HG02981 (cell line): ENCODE measurements at regions not wholly inside any gene's neighbourhood (a gene's known extent, or its start where the extent isn't known, plus 50 kb on each side); places are given as distances from the start of the nearest gene placed in this dataset.
"Not testable (repeated sequence)": the region's sequence is repeated elsewhere in the genome, so short reads cannot be mapped to it uniquely, and the experiment has no call there.

Source experiments
- ATAC-seq: cut with Tn5 transposase; IDR thresholded peaks from one replicate; pipeline ENCODE4 v1.9.1; 2021; ENCODE audit warnings: mild to moderate bottlenecking, moderate library complexity; ENCODE audit not compliant: unreplicated experiment

GRCh38 chr11:122604621-122605020 is 50.9 kb upstream of the UBASH3B start:
- ATAC-seq: no peak

- no peak for ATAC-seq
These were observed 54.1 kb upstream of the UBASH3B start for GRCh38 chr11:122601141-122602125.

DNA sequence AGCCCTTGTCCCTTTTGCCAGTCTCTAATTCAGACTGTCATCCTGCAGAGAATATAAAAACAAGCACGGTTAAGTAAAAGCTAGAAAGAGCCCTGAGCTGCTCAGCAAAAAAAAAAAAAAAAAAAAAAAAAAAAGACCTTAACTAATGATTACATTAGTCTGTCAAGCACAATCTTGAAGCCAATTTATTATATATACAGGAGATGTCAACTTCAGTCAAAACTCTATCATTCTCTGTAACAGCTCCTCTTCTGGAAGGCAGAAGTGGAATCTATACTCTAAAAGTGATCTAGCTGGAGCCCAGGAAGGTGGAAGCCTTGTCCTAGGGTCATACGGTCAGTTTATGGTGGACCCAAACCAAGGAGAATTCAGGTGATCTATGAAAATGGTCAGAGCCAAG is 55.2 kb upstream of the UBASH3B start:
- no peak for ATAC-seq

GRCh38 chr11:122599434-122599833 is 56.1 kb upstream of the UBASH3B start:
- no peak for ATAC-seq

DNA sequence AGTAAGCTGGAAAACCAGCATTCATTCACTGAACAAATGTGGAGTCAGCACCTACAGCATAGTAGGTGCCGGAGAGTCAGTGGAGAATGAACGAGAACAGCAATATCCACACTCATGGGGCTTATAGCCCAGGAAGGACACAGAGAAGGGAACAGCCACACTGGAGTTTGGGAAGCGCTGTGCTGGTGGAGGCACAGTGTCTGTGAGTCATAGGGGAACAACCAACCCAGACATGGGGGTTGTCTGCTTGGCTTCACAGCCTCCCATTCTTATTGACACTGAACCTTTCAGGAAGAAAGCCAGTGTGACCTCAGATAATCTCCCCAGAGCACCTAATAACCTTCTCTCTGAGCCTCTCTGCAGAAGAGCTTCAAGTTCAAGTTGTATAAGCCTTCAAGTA is 56.6 kb upstream of the UBASH3B start:
- no peak for ATAC-seq

- no peak for ATAC-seq
These were observed 58.0 kb upstream of the UBASH3B start for GRCh38 chr11:122597511-122597910.

GRCh38 chr11:122594986-122595645 is 60.4 kb upstream of the UBASH3B start:
- ATAC-seq: no peak

GRCh38 chr11:122593473-122594420 is 61.8 kb upstream of the UBASH3B start:
- ATAC-seq: no peak

DNA sequence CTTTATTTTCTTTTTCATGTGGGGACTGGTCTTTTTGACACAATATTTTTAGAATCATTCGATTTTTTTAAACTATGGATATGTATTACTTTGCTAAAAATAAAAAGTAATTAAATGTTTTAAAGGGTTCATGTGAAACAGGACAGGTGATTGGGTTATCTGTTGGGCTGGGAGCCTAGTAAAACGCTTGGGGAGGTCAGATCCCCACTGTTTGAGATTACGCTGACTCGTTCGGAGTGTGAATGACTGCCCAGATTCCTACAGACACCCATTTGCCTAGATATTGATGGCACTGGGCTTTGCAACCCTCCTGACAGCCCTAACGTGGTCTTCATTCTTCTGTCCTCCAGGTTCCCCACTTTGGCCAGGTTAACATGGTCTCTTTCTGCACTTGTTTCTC is 62.9 kb upstream of the UBASH3B start:
- no peak for ATAC-seq

- no peak for ATAC-seq
These were observed 70.9 kb upstream of the UBASH3B start for GRCh38 chr11:122584670-122585069.

DNA sequence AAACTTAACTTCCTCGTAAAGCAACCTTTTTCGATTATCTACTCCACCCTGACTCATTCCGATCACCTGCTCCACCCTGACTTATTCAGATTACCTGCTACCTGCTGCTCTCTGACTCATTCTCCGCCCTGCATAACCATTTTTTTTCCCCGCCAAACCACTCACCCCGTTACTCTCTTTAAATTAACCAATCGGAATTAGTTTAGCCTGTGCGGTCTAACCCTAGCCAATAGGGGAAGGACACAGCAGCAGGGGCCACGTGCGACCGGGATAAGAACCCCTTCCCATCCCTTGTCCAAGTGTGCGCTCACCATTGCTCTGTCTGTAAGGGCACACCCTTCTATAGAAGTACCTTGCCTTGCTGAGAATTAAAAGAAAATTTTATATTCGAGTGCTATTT is 75.5 kb upstream of the UBASH3B start:
- not testable (repeated sequence) for ATAC-seq

DNA sequence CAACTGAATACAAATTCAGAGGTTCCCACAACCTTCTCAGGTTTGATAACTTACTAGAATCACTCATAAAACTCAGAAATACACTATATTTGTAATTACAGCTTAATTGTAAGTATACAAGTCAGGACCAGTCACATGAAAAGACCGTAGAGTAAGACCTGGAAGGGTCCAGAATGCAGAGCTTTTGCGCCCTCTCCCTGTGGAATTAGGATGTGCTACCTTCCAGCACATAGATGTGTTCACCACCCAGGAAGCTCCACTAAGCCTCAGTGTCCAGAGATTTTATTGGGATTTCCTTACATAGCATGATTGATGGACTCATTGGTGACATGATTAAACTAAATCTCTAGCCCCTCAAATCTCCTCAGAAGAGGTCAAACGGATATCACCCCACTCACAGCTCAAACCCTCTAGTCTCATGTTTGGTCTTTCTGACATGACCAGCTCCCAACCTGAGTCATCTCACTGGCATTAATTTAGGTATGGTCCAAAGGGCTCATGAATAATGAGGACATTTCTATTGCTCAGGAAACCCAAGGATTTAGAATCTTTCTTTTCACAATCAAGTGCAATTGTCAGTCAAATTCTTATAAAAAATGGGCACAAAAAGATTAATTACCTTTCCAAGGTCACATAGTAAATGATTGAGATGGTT is 77.2 kb upstream of the UBASH3B start:
- no peak for ATAC-seq

DNA sequence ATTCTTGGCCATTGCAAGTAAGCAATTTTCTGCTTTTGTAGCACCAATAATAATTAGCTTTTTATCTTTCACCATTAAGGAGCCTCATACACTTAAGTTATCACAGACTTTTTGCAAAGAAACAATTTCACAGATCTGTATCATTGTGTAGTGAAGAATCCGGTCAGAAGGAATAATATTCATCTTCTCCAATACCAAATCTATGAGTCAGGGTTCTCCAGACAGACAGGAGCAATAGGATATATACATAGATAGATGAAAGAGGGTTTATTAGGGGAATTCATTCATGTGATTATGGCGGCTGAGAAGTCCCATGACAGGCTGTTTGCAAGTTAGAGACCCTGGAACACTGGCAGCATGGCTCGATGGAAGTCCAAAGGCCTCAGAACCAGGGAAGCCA is 82.9 kb upstream of the UBASH3B start:
- ATAC-seq: no peak

DNA sequence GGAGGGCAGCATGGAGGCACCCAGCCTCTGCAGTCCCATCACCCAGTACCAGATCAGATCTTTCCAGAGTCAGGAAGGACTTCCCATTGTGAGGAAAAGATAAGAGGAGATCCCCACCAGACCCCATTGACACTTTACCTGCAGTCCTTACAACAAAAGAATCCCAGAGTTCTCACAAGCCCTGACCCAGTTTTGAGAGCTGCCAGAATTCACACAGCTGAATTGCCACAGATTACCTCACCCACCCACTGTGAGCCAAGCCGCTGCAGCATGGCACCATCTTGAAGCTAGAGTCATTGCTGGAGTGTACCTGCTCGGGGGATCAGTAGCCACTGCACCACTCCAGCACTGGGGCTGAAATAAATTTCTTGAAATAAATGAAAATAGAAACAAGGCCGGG is 91.8 kb upstream of the UBASH3B start:
- no peak for ATAC-seq

DNA sequence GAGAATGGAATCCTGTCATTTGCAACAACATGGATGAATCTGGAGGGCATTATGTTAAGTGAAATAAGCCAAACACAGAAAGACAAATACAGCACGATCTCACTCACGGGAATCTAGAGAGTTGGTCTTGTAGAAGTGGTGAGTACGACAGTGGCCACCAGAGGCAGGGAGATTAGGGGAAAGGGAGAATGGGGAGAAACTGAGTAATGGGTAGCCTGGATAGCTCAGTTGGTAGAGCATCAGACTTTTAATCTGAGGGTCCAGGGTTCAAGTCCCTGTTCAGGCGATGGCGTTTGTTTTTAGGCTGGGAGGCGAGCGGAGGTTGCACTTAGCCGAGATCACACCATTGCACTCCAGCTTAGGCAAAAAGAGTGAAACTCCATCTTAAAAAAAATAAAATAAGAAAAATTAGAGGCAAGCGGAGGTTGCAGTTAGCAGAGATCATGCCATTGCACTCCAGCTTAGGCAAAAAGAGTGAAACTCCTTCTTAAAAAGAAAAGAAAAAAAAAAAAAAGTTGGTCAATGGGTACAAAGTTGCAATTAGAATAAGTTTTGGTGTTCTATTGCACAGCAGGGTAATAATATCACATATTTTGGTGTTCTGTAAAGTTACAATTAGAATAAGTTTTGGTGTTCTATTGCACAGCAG is 95.7 kb upstream of the UBASH3B start:
- ATAC-seq: no peak

GRCh38 chr11:122559218-122559617 is 96.3 kb upstream of the UBASH3B start:
- not testable (repeated sequence) for ATAC-seq

- not testable (repeated sequence) for ATAC-seq
These were observed 98.4 kb upstream of the UBASH3B start for GRCh38 chr11:122557163-122557562.

DNA sequence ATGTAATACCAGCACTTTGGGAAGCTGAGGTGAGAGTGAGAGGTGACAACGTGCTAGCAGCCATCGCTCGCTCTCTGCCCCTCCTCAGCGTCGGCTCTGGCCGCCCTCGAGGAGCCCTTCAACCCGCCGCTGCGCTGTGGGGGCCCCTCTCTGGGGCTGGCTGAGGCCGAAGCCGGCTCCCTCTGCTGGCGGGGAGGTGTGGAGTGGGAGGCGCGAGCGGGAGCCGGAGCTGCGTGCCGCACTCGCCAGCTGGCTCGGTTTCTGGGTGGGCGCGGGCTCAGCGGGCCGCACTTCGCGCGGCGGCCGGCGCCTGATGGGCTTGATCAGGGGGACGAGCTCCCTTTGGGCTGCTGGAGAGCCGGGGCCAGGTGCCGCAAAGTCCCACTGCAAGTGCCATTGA is 98.9 kb upstream of the UBASH3B start:
- ATAC-seq: no peak

DNA sequence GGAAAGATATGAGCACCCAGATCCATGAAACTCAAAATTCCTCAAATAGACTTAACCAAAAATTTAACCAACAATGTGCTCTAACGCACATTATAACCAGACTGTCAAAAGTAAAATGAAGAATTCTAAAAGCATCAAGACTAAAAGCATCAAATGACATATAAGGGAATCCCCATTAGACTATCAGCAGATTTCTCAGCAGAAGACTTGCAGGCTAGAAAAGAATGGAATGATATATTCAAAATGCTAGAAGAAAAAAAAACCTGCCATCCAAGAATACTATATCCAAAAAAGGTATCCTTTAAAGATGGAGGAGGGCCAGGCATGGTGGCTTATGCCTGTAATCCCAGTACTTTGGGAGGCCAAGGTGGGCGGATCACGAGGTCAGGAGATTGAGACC is 117.5 kb upstream of the UBASH3B start:
- no peak for ATAC-seq

DNA sequence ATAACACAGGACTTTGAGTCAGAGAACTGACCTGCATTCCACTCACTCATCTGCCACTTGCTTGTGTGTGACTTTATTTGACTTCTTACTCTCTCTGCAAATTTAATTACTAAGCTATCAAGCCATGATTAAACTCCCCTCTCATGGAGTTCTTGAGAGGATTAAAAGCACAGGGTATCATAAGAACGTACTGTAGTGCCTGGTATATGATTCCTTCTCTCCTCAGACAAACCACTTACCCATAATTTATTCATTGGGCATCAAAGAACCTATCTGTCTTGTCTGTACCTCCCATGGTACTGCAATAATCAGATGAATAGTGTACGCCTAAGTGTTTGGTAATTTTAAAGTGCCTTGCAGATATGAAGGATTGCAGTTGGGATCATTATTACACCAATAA is 130.6 kb upstream of the UBASH3B start:
- no peak for ATAC-seq
